IMR-90 (cell line): ENCODE measurements at regions not wholly inside any gene's neighbourhood (a gene's known extent, or its start where the extent isn't known, plus 50 kb on each side); places are given as distances from the start of the nearest gene placed in this dataset.

Source experiments
- ATAC-seq: fragments of 200-7000 bp; cut with Tn5 transposase; 2 replicates; pipeline ENCODE4 v1.9.1; 2020; ENCODE audit warnings: low read depth, mild to moderate bottlenecking, moderate library complexity
- BruUV-seq: library from RNA; stranded (reverse); fragments of 400-500 nt; replicated peaks from 2 replicates; lab custom pipeline; 2021; lab: Mats Ljungman, UMichigan
- CTCF ChIA-PET: fragments of 300-600 bp; formaldehyde crosslinking; extraction: SDS; loops from one replicate; lab custom pipeline; 2021; ENCODE audit warnings: antibody characterized with exemption; lab: Yijun Ruan, JAX
- POLR2A ChIA-PET: fragments of 300-600 bp; sonication (Branson Sonifier 250); formaldehyde crosslinking; loops from one replicate; lab custom pipeline; 2022; ENCODE audit warnings: antibody characterized with exemption; ENCODE audit not compliant: unreplicated experiment; lab: Charles Lee
- DNase-seq: peaks from one replicate; pipeline ENCODE4 v3.0.0; 2013
- H2AFZ ChIP-seq: replicated peaks from 2 replicates; pipeline ENCODE3; 2013; ENCODE audit warnings: low read length, mild to moderate bottlenecking; ENCODE audit not compliant: poor library complexity
- H2AK5ac ChIP-seq: 2 replicates; pipeline ENCODE4 v1.6.1; 2013; ENCODE audit warnings: low read depth, low read length, inconsistent platforms
- H2AK9ac ChIP-seq: replicated peaks from 2 replicates; pipeline ENCODE3; 2013; ENCODE audit warnings: mild to moderate bottlenecking, low read depth, low read length, moderate library complexity; ENCODE audit not compliant: poor library complexity
- H2BK120ac ChIP-seq: 2 replicates; pipeline ENCODE4 v1.6.1; 2013; ENCODE audit warnings: low read depth, low read length, inconsistent platforms
- H2BK15ac ChIP-seq: 3 replicates; pipeline ENCODE4 v1.6.1; 2013; ENCODE audit warnings: low read depth, low read length, inconsistent platforms
- H2BK20ac ChIP-seq: 2 replicates; pipeline ENCODE4 v1.6.1; 2013; ENCODE audit warnings: low read depth, mild to moderate bottlenecking, inconsistent platforms, low read length, moderate library complexity
- H2BK5ac ChIP-seq: 2 replicates; pipeline ENCODE4 v1.6.1; 2013; ENCODE audit warnings: mild to moderate bottlenecking, low read depth, low read length, inconsistent platforms; ENCODE audit not compliant: poor library complexity, severe bottlenecking
- H3K14ac ChIP-seq: replicated peaks from 2 replicates; pipeline ENCODE4 v1.6.1; 2013; ENCODE audit warnings: low read depth, low read length, inconsistent platforms
- H3K18ac ChIP-seq: 2 replicates; pipeline ENCODE4 v1.6.1; 2013; ENCODE audit warnings: low read depth, low read length, control low read depth
- H3K23ac ChIP-seq: 2 replicates; pipeline ENCODE4 v1.6.1; 2013; ENCODE audit warnings: low read depth, low read length, inconsistent platforms
- H3K27ac ChIP-seq: 2 replicates; pipeline ENCODE4 v1.5.1; 2013; ENCODE audit warnings: mild to moderate bottlenecking, control low read depth, low read length; ENCODE audit not compliant: insufficient read depth
- H3K27me3 ChIP-seq: 2 replicates; pipeline ENCODE4 v1.6.1; 2013; ENCODE audit warnings: low read length; ENCODE audit not compliant: control insufficient read depth, insufficient read depth
- H3K36me3 ChIP-seq: 2 replicates; pipeline ENCODE4 v1.6.1; 2013; ENCODE audit warnings: low read length, mixed read lengths; ENCODE audit not compliant: control insufficient read depth, insufficient read depth
- H3K4ac ChIP-seq: 2 replicates; pipeline ENCODE4 v1.6.1; 2013; ENCODE audit warnings: low read depth, low read length, inconsistent platforms
- H3K4me1 ChIP-seq: 2 replicates; pipeline ENCODE4 v1.6.1; 2013; ENCODE audit warnings: low read length, mixed read lengths; ENCODE audit not compliant: control insufficient read depth, insufficient read depth
- H3K4me2 ChIP-seq: 2 replicates; pipeline ENCODE4 v1.6.1; 2013; ENCODE audit warnings: low read depth, mild to moderate bottlenecking, control low read depth, low read length, moderate library complexity
- H3K4me3 ChIP-seq: 2 replicates; pipeline ENCODE4 v1.5.1; 2013; ENCODE audit warnings: low read depth, mild to moderate bottlenecking, control low read depth, low read length, moderate library complexity; ENCODE audit not compliant: insufficient read depth
- H3K56ac ChIP-seq: 2 replicates; pipeline ENCODE4 v1.6.1; 2013; ENCODE audit warnings: low read length, inconsistent platforms; ENCODE audit not compliant: insufficient read depth; ENCODE audit errors: extremely low read depth
- H3K79me1 ChIP-seq, 2 experiments: 2 replicates each; pipeline ENCODE4 v1.6.1; 2013; ENCODE audit warnings: low read length in 2 of 2, inconsistent platforms in 1 of 2, low read depth in 1 of 2
- H3K9ac ChIP-seq: 2 replicates; pipeline ENCODE4 v1.6.1; 2013; ENCODE audit warnings: low read depth, low read length, control low read depth
- H3K9me1 ChIP-seq: 2 replicates; pipeline ENCODE4 v1.6.1; 2013; ENCODE audit warnings: low read length, inconsistent platforms; ENCODE audit not compliant: insufficient read depth
- H3K9me3 ChIP-seq: 2 replicates; pipeline ENCODE4 v1.6.1; 2013; ENCODE audit warnings: low read length; ENCODE audit not compliant: control insufficient read depth, insufficient read depth
- H4K20me1 ChIP-seq: 2 replicates; pipeline ENCODE4 v1.6.1; 2013; ENCODE audit warnings: low read length, inconsistent platforms; ENCODE audit not compliant: insufficient read depth
- H4K5ac ChIP-seq: 2 replicates; pipeline ENCODE4 v1.6.1; 2013; ENCODE audit warnings: mild to moderate bottlenecking, low read depth, low read length, control low read depth
- H4K8ac ChIP-seq, 2 experiments: 2 replicates each; pipeline ENCODE4 v1.6.1; 2013; ENCODE audit warnings: low read depth in 2 of 2, low read length in 2 of 2, control low read depth in 1 of 2, inconsistent platforms in 1 of 2
- H4K91ac ChIP-seq: 2 replicates; pipeline ENCODE4 v1.6.1; 2013; ENCODE audit warnings: low read depth, low read length, inconsistent platforms; ENCODE audit not compliant: insufficient read depth
- CEBPB ChIP-seq: IDR thresholded peaks from 2 replicates; pipeline ENCODE4 v1.6.1; 2012; ENCODE audit warnings: low read depth, low read length, improper control_type of control experiment
- MAFK ChIP-seq: IDR thresholded peaks from 2 replicates; pipeline ENCODE4 v1.6.1; 2012; ENCODE audit warnings: low read depth, low read length, improper control_type of control experiment
- MXI1 ChIP-seq: IDR thresholded peaks from 2 replicates; pipeline ENCODE4 v1.6.1; 2012; ENCODE audit warnings: low read depth, mild to moderate bottlenecking, low read length, moderate library complexity, borderline replicate concordance
- POLR2A ChIP-seq: IDR thresholded peaks from 2 replicates; pipeline ENCODE4 v1.6.1; 2012; ENCODE audit warnings: mild to moderate bottlenecking, low read depth, low read length
- RAD21 ChIP-seq: IDR thresholded peaks from 2 replicates; pipeline ENCODE4 v1.6.1; 2012; ENCODE audit warnings: low read length, improper control_type of control experiment
- RCOR1 ChIP-seq: IDR thresholded peaks from 2 replicates; pipeline ENCODE4 v1.6.1; 2012; ENCODE audit warnings: mild to moderate bottlenecking, low read length, improper control_type of control experiment; ENCODE audit not compliant: insufficient replicate concordance
- SMC3 ChIP-seq: fragments of 150-350 bp; IDR thresholded peaks from 2 replicates; pipeline ENCODE4 v1.6.1; 2016; ENCODE audit warnings: low read depth, mild to moderate bottlenecking, antibody characterized with exemption, low read length, moderate library complexity
- WGBS, 2 experiments: methylation state at CpG; one replicate each; pipeline versions ENCODE4 v1.1.5 to v1.1.7; 2013; ENCODE audit warnings: missing lambda C conversion rate in 2 of 2; ENCODE audit not compliant: insufficient read length in 1 of 2; ENCODE audit errors: extremely low coverage in 2 of 2; 5-methylcytosine and 5-hydroxymethylcytosine counted together
- dilution Hi-C: fragments of 300-500 bp; cut with HindIII; formaldehyde crosslinking; loops from one replicate; pipeline ENCODE4 v1.14.3; 2018; ENCODE audit warnings: low sequenced_read_pairs; ENCODE audit not compliant: unreplicated experiment
- in situ Hi-C: fragments of 300-500 bp; cut with MboI; formaldehyde crosslinking; loops from 3 replicates; pipeline ENCODE4 v1.14.3; 2019; ENCODE audit warnings: low sequenced_read_pairs, inconsistent platforms, mixed read lengths
- intact Hi-C: fragments of 100-400 bp; cut with micrococcal nuclease; formaldehyde crosslinking; loops from 2 replicates; pipeline ENCODE4 v1.10.0; 2022
- TF ChIP-seq, protein P1 (sequence below): conservative IDR thresholded peaks from 2 replicates; pipeline ENCODE4 v1.5.1; 2012; ENCODE audit warnings: mild to moderate bottlenecking, low read depth, low read length, improper control_type of control experiment

DNA sequence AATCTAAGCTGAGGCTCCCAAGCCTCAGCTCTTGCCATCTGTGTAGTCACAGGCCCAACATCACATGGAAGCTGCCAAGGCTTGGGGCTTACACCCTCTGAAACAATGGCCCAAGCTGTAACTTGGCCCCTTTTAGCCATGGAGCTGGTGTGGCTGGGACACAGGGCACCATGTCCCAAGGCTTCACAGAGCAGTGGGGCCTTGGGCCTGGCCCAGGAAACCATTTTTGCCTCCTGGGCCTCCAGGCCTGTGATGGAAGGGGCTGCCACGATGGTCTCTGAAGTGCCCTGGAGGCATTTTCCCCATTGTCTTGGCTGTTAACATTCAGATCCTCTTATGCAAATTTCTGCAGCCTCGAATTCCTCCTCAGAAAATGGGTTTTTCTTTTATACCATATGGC, 952.3 kb upstream of the GOT2 start:
- TF ChIP-seq POLR2A (no peak), CEBPB (no peak), MAFK (no peak), RCOR1 (no peak), SMC3 (no peak), MXI1 (no peak), RAD21 (no peak)
- TF ChIP-seq, protein P1, sequence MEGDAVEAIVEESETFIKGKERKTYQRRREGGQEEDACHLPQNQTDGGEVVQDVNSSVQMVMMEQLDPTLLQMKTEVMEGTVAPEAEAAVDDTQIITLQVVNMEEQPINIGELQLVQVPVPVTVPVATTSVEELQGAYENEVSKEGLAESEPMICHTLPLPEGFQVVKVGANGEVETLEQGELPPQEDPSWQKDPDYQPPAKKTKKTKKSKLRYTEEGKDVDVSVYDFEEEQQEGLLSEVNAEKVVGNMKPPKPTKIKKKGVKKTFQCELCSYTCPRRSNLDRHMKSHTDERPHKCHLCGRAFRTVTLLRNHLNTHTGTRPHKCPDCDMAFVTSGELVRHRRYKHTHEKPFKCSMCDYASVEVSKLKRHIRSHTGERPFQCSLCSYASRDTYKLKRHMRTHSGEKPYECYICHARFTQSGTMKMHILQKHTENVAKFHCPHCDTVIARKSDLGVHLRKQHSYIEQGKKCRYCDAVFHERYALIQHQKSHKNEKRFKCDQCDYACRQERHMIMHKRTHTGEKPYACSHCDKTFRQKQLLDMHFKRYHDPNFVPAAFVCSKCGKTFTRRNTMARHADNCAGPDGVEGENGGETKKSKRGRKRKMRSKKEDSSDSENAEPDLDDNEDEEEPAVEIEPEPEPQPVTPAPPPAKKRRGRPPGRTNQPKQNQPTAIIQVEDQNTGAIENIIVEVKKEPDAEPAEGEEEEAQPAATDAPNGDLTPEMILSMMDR: no peak
- intact Hi-C loops: no loop called here
- H3K36me3 ChIP-seq: no peaks in the 10 kb centered on the region
- BruUV-seq: no TSS peak
- H2BK5ac ChIP-seq: no peak overlapping the region
- H3K4ac ChIP-seq: no peak overlapping the region
- no peak overlapping the region for H2AFZ ChIP-seq
- no peak overlapping the region for H3K27ac ChIP-seq
- H2BK15ac ChIP-seq: no peak overlapping the region
- H3K9ac ChIP-seq: no peak overlapping the region
- no peak overlapping the region for H3K4me3 ChIP-seq
- in situ Hi-C loops: no loop called here
- ATAC-seq (no peak), DNase-seq (no peak)
- H4K5ac ChIP-seq: no peak overlapping the region
- CTCF ChIA-PET: no interaction called here
- H4K8ac ChIP-seq: no peak overlapping the region
- no peaks in the 10 kb centered on the region for H3K4me1 ChIP-seq
- no peaks in the 10 kb centered on the region for H3K27me3 ChIP-seq
- no peak overlapping the region for H2AK9ac ChIP-seq
- H3K18ac ChIP-seq: no peak overlapping the region
- H4K91ac ChIP-seq: no peak overlapping the region
- POLR2A ChIA-PET: no interaction called here
- no peak overlapping the region for H3K23ac ChIP-seq
- H3K9me3 ChIP-seq: no peaks in the 10 kb centered on the region
- H3K56ac ChIP-seq: no peak overlapping the region
- 45% methylated on average over 2 of the region's 2 CpGs; no CpG with 5 or more reads in 1 of the 2 experiments for WGBS, 2 experiments
- H2AK5ac ChIP-seq: no peak overlapping the region
- no peaks in the 10 kb centered on the region for H4K20me1 ChIP-seq
- no peaks in the 10 kb centered on the region for H3K9me1 ChIP-seq
- H3K4me2 ChIP-seq: no peak overlapping the region
- dilution Hi-C loops: no loop called here
- no peak overlapping the region for H2BK120ac ChIP-seq
- H2BK20ac ChIP-seq: no peak overlapping the region
- H3K14ac ChIP-seq: no peak overlapping the region
- no peaks in the 10 kb centered on the region for H3K79me1 ChIP-seq
